IMR-90 (cell line): ENCODE measurements at regions not wholly inside any gene's neighbourhood (a gene's known extent, or its start where the extent isn't known, plus 50 kb on each side); places are given as distances from the start of the nearest gene placed in this dataset.

Experiments
- CEBPB ChIP-seq: IDR thresholded peaks from 2 replicates; pipeline ENCODE4 v1.6.1; 2012; ENCODE audit warnings: low read depth, low read length, improper control_type of control experiment
- FOS ChIP-seq: fragments of 150-350 bp; IDR thresholded peaks from 2 replicates; pipeline ENCODE4 v1.6.1; 2016; ENCODE audit warnings: low read depth, low read length
- MXI1 ChIP-seq: IDR thresholded peaks from 2 replicates; pipeline ENCODE4 v1.6.1; 2012; ENCODE audit warnings: low read depth, mild to moderate bottlenecking, low read length, moderate library complexity, borderline replicate concordance
- POLR2A ChIP-seq: IDR thresholded peaks from 2 replicates; pipeline ENCODE4 v1.6.1; 2012; ENCODE audit warnings: mild to moderate bottlenecking, low read depth, low read length
- SMC3 ChIP-seq: fragments of 150-350 bp; IDR thresholded peaks from 2 replicates; pipeline ENCODE4 v1.6.1; 2016; ENCODE audit warnings: low read depth, mild to moderate bottlenecking, antibody characterized with exemption, low read length, moderate library complexity
- USF2 ChIP-seq: fragments of 150-350 bp; IDR thresholded peaks from 2 replicates; pipeline ENCODE4 v1.6.1; 2017; ENCODE audit warnings: mild to moderate bottlenecking, antibody characterized with exemption, low read length, low read depth
- TF ChIP-seq, protein P1 (sequence below): conservative IDR thresholded peaks from 2 replicates; pipeline ENCODE4 v1.5.1; 2012; ENCODE audit warnings: mild to moderate bottlenecking, low read depth, low read length, improper control_type of control experiment

DNA sequence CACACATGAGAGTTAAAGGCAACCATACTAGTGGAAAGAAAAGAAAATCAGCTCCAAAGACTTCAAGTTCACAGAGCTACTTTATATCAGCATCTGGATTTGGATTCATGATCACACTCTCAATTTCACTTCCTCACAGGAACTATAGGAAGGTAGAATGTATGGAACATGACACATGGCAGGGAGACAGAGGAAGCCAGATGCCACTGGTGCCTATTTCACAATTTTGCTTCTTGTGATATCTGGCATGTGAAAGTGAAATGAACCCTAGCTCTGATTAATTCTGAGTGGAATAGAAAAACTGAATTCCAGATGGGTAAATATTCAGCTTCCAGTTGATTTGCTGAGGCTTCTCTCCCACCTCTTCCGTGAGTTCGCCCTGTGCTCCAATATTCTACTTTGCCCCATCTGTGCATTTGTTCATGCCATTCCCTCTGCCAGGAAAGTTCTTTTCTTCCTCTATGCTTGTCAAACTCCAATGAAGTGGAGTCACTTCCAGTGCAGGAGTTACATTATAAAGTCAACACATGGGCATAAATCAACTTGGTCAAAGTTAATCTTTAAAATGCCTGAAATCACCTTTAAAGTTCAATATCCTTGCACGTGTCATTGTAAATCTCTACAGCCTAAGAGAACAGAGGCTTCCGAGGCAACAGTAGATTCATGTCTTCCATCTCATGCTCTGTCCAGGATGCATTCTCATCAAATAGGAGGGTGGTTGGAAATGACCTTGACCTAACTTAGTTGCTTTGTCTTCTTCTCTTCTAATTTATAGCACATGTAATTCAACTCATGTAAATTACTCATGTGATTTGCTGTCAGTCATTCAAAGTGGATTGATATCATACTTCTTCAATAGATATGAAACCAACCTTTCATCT, 275.3 kb downstream of the HIVEP2 start:
- TF ChIP-seq SMC3: no peak
- TF ChIP-seq, protein P1, sequence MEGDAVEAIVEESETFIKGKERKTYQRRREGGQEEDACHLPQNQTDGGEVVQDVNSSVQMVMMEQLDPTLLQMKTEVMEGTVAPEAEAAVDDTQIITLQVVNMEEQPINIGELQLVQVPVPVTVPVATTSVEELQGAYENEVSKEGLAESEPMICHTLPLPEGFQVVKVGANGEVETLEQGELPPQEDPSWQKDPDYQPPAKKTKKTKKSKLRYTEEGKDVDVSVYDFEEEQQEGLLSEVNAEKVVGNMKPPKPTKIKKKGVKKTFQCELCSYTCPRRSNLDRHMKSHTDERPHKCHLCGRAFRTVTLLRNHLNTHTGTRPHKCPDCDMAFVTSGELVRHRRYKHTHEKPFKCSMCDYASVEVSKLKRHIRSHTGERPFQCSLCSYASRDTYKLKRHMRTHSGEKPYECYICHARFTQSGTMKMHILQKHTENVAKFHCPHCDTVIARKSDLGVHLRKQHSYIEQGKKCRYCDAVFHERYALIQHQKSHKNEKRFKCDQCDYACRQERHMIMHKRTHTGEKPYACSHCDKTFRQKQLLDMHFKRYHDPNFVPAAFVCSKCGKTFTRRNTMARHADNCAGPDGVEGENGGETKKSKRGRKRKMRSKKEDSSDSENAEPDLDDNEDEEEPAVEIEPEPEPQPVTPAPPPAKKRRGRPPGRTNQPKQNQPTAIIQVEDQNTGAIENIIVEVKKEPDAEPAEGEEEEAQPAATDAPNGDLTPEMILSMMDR: no peak
- TF ChIP-seq CEBPB: no peak
- no peak for TF ChIP-seq POLR2A
- TF ChIP-seq FOS: no peak
- no peak for TF ChIP-seq MXI1
- TF ChIP-seq USF2: no peak
